ENCODE measurements at regions not wholly inside any gene's neighbourhood (a gene's known extent, or its start where the extent isn't known, plus 50 kb on each side); places are given as distances from the start of the nearest gene placed in this dataset.

DNA sequence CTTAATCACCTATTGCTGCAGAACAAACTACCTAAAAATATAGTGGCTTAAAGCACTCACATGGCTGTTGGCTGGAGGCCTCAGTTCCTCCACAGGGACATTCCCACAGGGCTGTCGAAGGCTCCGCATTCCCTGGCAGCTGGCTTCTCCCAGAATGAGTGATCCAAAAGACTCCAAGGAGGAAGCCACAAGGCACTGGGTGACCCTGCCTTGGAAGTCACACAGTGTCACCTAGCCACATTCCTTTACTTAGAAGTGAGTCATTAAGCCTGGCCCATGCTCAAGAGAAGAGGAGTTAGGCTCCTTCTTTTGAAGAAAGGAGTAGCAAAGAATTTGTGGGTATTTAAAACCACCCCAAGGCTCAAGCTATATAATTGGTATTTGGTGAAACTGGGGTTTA, 63.9 kb upstream of the MAP1LC3B2 start:
- TF ChIP-seq, protein P1, sequence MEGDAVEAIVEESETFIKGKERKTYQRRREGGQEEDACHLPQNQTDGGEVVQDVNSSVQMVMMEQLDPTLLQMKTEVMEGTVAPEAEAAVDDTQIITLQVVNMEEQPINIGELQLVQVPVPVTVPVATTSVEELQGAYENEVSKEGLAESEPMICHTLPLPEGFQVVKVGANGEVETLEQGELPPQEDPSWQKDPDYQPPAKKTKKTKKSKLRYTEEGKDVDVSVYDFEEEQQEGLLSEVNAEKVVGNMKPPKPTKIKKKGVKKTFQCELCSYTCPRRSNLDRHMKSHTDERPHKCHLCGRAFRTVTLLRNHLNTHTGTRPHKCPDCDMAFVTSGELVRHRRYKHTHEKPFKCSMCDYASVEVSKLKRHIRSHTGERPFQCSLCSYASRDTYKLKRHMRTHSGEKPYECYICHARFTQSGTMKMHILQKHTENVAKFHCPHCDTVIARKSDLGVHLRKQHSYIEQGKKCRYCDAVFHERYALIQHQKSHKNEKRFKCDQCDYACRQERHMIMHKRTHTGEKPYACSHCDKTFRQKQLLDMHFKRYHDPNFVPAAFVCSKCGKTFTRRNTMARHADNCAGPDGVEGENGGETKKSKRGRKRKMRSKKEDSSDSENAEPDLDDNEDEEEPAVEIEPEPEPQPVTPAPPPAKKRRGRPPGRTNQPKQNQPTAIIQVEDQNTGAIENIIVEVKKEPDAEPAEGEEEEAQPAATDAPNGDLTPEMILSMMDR (IDR thresholded peaks at IDR 0.05) = no peak
- TF ChIP-seq POLR2A (IDR thresholded peaks at IDR 0.05) (no peak), POLR2AphosphoS5 (IDR thresholded peaks at IDR 0.05) (no peak)
